Muscle of arm (tissue), 1 donor: ENCODE measurements at regions not wholly inside any gene's neighbourhood (a gene's known extent, or its start where the extent isn't known, plus 50 kb on each side); places are given as distances from the start of the nearest gene placed in this dataset.
"Not testable (repeated sequence)": the region's sequence is repeated elsewhere in the genome, so short reads cannot be mapped to it uniquely, and the experiment has no call there.

ENCODE experiments used
- DNase-seq: peaks from one replicate; pipeline ENCODE4 v3.0.0-alpha.2; 2013

GRCh38 chr2:234695981-234696380 lies 199.1 kb upstream of the ARL4C start:
- DNase-seq: no peak

GRCh38 chr2:234694244-234695013 lies 197.5 kb upstream of the ARL4C start:
- DNase-seq: no peak

- DNase-seq: not testable (repeated sequence)
These were observed 196.9 kb upstream of the ARL4C start for GRCh38 chr2:234693681-234694190.

- not testable (repeated sequence) for DNase-seq
These were observed 196.3 kb upstream of the ARL4C start for GRCh38 chr2:234693191-234693590.

- DNase-seq: no peak
These were observed 195.4 kb upstream of the ARL4C start for GRCh38 chr2:234691968-234692955.

- no peak for DNase-seq
These were observed 194.3 kb upstream of the ARL4C start for GRCh38 chr2:234691214-234691575.

GRCh38 chr2:234690569-234691213 lies 193.8 kb upstream of the ARL4C start:
- DNase-seq: peak; percentile 72

- no peak for DNase-seq
These were observed 193.1 kb upstream of the ARL4C start for GRCh38 chr2:234689911-234690379.

- no peak for DNase-seq
These were observed 191.0 kb upstream of the ARL4C start for GRCh38 chr2:234687718-234688475.

GRCh38 chr2:234686088-234686890 lies 189.4 kb upstream of the ARL4C start:
- DNase-seq: no peak

GRCh38 chr2:234684466-234684865 lies 187.6 kb upstream of the ARL4C start:
- no peak for DNase-seq

GRCh38 chr2:234683950-234684349 lies 187.1 kb upstream of the ARL4C start:
- DNase-seq: no peak

GRCh38 chr2:234682492-234683228 lies 185.8 kb upstream of the ARL4C start:
- DNase-seq: no peak

- no peak for DNase-seq
These were observed 184.1 kb upstream of the ARL4C start for GRCh38 chr2:234680688-234681619.

- DNase-seq: no peak
These were observed 183.1 kb upstream of the ARL4C start for GRCh38 chr2:234679741-234680687.

- DNase-seq: no peak
These were observed 182.4 kb upstream of the ARL4C start for GRCh38 chr2:234679301-234679740.

- DNase-seq: no peak
These were observed 181.8 kb upstream of the ARL4C start for GRCh38 chr2:234678711-234679110.
